WTC11 (cell line): ENCODE measurements at regions not wholly inside any gene's neighbourhood (a gene's known extent, or its start where the extent isn't known, plus 50 kb on each side); places are given as distances from the start of the nearest gene placed in this dataset.

ENCODE experiments used
- ATAC-seq: fragments of 200-7000 bp; cut with Tn5 transposase; 2 replicates; pipeline ENCODE4 v1.10.0; 2021; ENCODE audit warnings: mild to moderate bottlenecking, moderate library complexity
- CTCF ChIA-PET: fragments of 300-600 bp; sonication (Branson Sonifier 250); formaldehyde crosslinking; loops from one replicate; lab custom pipeline; 2021; ENCODE audit warnings: antibody characterized with exemption; lab: Charles Lee
- POLR2A ChIA-PET: fragments of 350-600 bp; sonication (Branson Sonifier 250); formaldehyde crosslinking; loops from one replicate; lab custom pipeline; 2021; ENCODE audit warnings: antibody characterized with exemption; lab: Charles Lee
- DNase-seq: peaks from one replicate; pipeline ENCODE4 v3.0.0; 2021; ENCODE audit warnings: low spot score
- H3K27ac Mint-ChIP-seq: 2 replicates; pipeline ENCODE4 v1.8.0; 2021; ENCODE audit warnings: mixed read lengths
- H3K27me3 Mint-ChIP-seq: 2 replicates; pipeline ENCODE4 v1.8.0; 2021; ENCODE audit warnings: low read depth, mild to moderate bottlenecking, moderate library complexity, mixed read lengths
- H3K36me3 Mint-ChIP-seq: 2 replicates; pipeline ENCODE4 v1.8.0; 2021; ENCODE audit warnings: mixed read lengths
- H3K4me1 Mint-ChIP-seq: 2 replicates; pipeline ENCODE4 v1.8.0; 2022; ENCODE audit warnings: mixed read lengths
- H3K4me3 Mint-ChIP-seq: 2 replicates; pipeline ENCODE4 v1.8.0; 2021; ENCODE audit warnings: mild to moderate bottlenecking, moderate library complexity, mixed read lengths
- H3K9me3 Mint-ChIP-seq: 2 replicates; pipeline ENCODE4 v1.8.0; 2021; ENCODE audit warnings: mixed read lengths
- ATF1 ChIP-seq: sonication (generic); formaldehyde crosslinking; IDR thresholded peaks from 2 replicates; pipeline ENCODE4 v1.8.1; 2023; ENCODE audit warnings: mild to moderate bottlenecking, moderate library complexity, missing genetic modification reagents
- ATF2 ChIP-seq: sonication (generic); formaldehyde crosslinking; IDR thresholded peaks from 2 replicates; pipeline ENCODE4 v1.8.1; 2022; ENCODE audit warnings: low read depth, missing genetic modification reagents, borderline replicate concordance
- ATF6 ChIP-seq: sonication (generic); formaldehyde crosslinking; IDR thresholded peaks from 2 replicates; pipeline ENCODE4 v1.8.1; 2023; ENCODE audit warnings: mild to moderate bottlenecking, missing genetic modification reagents
- CDX4 ChIP-seq: fragments of 250-450 bp; sonication (Bioruptor Pico); IDR thresholded peaks from 2 replicates; pipeline ENCODE4 v1.9.0; 2021; ENCODE audit warnings: moderate library complexity, mild to moderate bottlenecking, inconsistent platforms, borderline replicate concordance
- E2F1 ChIP-seq: sonication (generic); formaldehyde crosslinking; IDR thresholded peaks from 2 replicates; pipeline ENCODE4 v1.8.0; 2022; ENCODE audit warnings: mild to moderate bottlenecking, missing genetic modification reagents
- GRHL2 ChIP-seq: fragments of 250-450 bp; sonication (Bioruptor Pico); IDR thresholded peaks from 2 replicates; pipeline ENCODE4 v1.8.0; 2022; ENCODE audit warnings: mild to moderate bottlenecking, moderate library complexity; ENCODE audit not compliant: insufficient replicate concordance, severe bottlenecking
- HMGXB4 ChIP-seq: sonication (generic); formaldehyde crosslinking; IDR thresholded peaks from 2 replicates; pipeline ENCODE4 v1.8.1; 2023; ENCODE audit warnings: mild to moderate bottlenecking, moderate library complexity, missing genetic modification reagents
- IRF2 ChIP-seq: sonication (generic); formaldehyde crosslinking; IDR thresholded peaks from 2 replicates; pipeline ENCODE4 v1.8.0; 2022; ENCODE audit warnings: low read depth, missing genetic modification reagents, borderline replicate concordance
- JAZF1 ChIP-seq: fragments of 250-450 bp; sonication (Bioruptor Pico); IDR thresholded peaks from 2 replicates; pipeline ENCODE4 v1.9.0; 2021; ENCODE audit warnings: moderate library complexity, mild to moderate bottlenecking, inconsistent platforms
- MAX ChIP-seq: sonication (generic); formaldehyde crosslinking; IDR thresholded peaks from 2 replicates; pipeline ENCODE4 v1.8.0; 2022; ENCODE audit warnings: mild to moderate bottlenecking, missing genetic modification reagents
- MXD4 ChIP-seq: fragments of 250-450 bp; sonication (Bioruptor Pico); IDR thresholded peaks from 2 replicates; pipeline ENCODE4 v1.8.0; 2021; ENCODE audit warnings: mild to moderate bottlenecking, moderate library complexity, borderline replicate concordance
- NFYB ChIP-seq: sonication (generic); formaldehyde crosslinking; conservative IDR thresholded peaks from 2 replicates; pipeline ENCODE4 v1.8.0; 2022; ENCODE audit warnings: low read depth, missing genetic modification reagents
- NR2C2 ChIP-seq: sonication (generic); formaldehyde crosslinking; IDR thresholded peaks from 2 replicates; pipeline ENCODE4 v1.8.0; 2022; ENCODE audit warnings: mild to moderate bottlenecking, missing genetic modification reagents
- PREB ChIP-seq: sonication (generic); formaldehyde crosslinking; IDR thresholded peaks from 2 replicates; pipeline ENCODE4 v1.8.1; 2022; ENCODE audit warnings: mild to moderate bottlenecking, missing genetic modification reagents, moderate library complexity, borderline replicate concordance
- SMAD4 ChIP-seq: sonication (generic); formaldehyde crosslinking; IDR thresholded peaks from 2 replicates; pipeline ENCODE4 v1.8.0; 2022; ENCODE audit warnings: mild to moderate bottlenecking, missing genetic modification reagents
- STAT6 ChIP-seq: sonication (generic); formaldehyde crosslinking; conservative IDR thresholded peaks from 2 replicates; pipeline ENCODE4 v1.8.1; 2023; ENCODE audit warnings: mild to moderate bottlenecking, low read depth, missing genetic modification reagents, moderate library complexity
- TP53 ChIP-seq: sonication (generic); formaldehyde crosslinking; IDR thresholded peaks from 2 replicates; pipeline ENCODE4 v1.8.1; 2023; ENCODE audit warnings: mild to moderate bottlenecking, missing genetic modification reagents
- USF2 ChIP-seq: sonication (generic); formaldehyde crosslinking; IDR thresholded peaks from 2 replicates; pipeline ENCODE4 v1.8.1; 2023; ENCODE audit warnings: mild to moderate bottlenecking, missing genetic modification reagents, moderate library complexity
- ZBTB43 ChIP-seq: sonication (generic); formaldehyde crosslinking; IDR thresholded peaks from 2 replicates; pipeline ENCODE4 v1.8.1; 2023; ENCODE audit warnings: mild to moderate bottlenecking, missing genetic modification reagents
- ZNF263 ChIP-seq: sonication (generic); formaldehyde crosslinking; IDR thresholded peaks from 2 replicates; pipeline ENCODE4 v1.8.1; 2022; ENCODE audit warnings: low read depth, mild to moderate bottlenecking, moderate library complexity, missing genetic modification reagents
- ZNF317 ChIP-seq: sonication (generic); formaldehyde crosslinking; IDR thresholded peaks from 2 replicates; pipeline ENCODE4 v1.8.1; 2023; ENCODE audit warnings: low read depth, mild to moderate bottlenecking, moderate library complexity, missing genetic modification reagents, borderline replicate concordance
- ZNF416 ChIP-seq: fragments of 250-450 bp; sonication (Bioruptor Pico); IDR thresholded peaks from 2 replicates; pipeline ENCODE4 v1.9.0; 2021; ENCODE audit warnings: mild to moderate bottlenecking, inconsistent platforms
- ZNF671 ChIP-seq: fragments of 250-450 bp; sonication (Bioruptor Pico); IDR thresholded peaks from 2 replicates; pipeline ENCODE4 v1.8.0; 2021; ENCODE audit warnings: mild to moderate bottlenecking

GRCh38 chr2:147631294-147631693 is 213.5 kb upstream of the ACVR2A start:
- DNase-seq (no peak), ATAC-seq (no peak)
- CTCF ChIA-PET, result no interaction called here
- H3K27me3 Mint-ChIP-seq, result no peaks in the 10 kb centered on the region
- no peak overlapping the region for H3K4me3 Mint-ChIP-seq
- no peak overlapping the region for H3K27ac Mint-ChIP-seq
- H3K9me3 Mint-ChIP-seq, result no peaks in the 10 kb centered on the region
- POLR2A ChIA-PET, result no interaction called here
- H3K4me1 Mint-ChIP-seq, result no peaks in the 10 kb centered on the region
- TF ChIP-seq ATF6 (CRISPR knock-in tag) (no peak), MXD4 (CRISPR knock-in tag) (no peak), NR2C2 (no peak), PREB (CRISPR knock-in tag) (no peak), ZNF671 (CRISPR knock-in tag) (no peak), TP53 (CRISPR knock-in tag) (no peak), ZNF317 (CRISPR knock-in tag) (no peak), ZNF263 (no peak), SMAD4 (no peak), JAZF1 (no peak), ZBTB43 (CRISPR knock-in tag) (no peak), ATF1 (CRISPR knock-in tag) (no peak), ZNF416 (CRISPR knock-in tag) (no peak), HMGXB4 (CRISPR knock-in tag) (no peak)
- no peaks in the 10 kb centered on the region for H3K36me3 Mint-ChIP-seq

GRCh38 chr2:147630585-147630984 is 214.2 kb upstream of the ACVR2A start:
- Mint-ChIP-seq H3K9me3 (no peaks in the 10 kb centered on the region), H3K27me3 (no peaks in the 10 kb centered on the region), H3K27ac (no peak overlapping the region), H3K4me3 (no peak overlapping the region), H3K4me1 (no peaks in the 10 kb centered on the region), H3K36me3 (no peaks in the 10 kb centered on the region)
- POLR2A ChIA-PET, result no interaction called here
- DNase-seq, result no peak
- no peak for ATAC-seq
- CTCF ChIA-PET, result no interaction called here
- TF ChIP-seq NR2C2 (no peak), MAX (CRISPR knock-in tag) (no peak), STAT6 (CRISPR knock-in tag) (no peak), NFYB (CRISPR knock-in tag) (no peak), GRHL2 (CRISPR knock-in tag) (no peak), E2F1 (CRISPR knock-in tag) (no peak), IRF2 (CRISPR knock-in tag) (no peak), ATF2 (CRISPR knock-in tag) (no peak), USF2 (CRISPR knock-in tag) (no peak), CDX4 (CRISPR knock-in tag) (no peak)
